ENCODE measurements at regions not wholly inside any gene's neighbourhood (a gene's known extent, or its start where the extent isn't known, plus 50 kb on each side); places are given as distances from the start of the nearest gene placed in this dataset.

GRCh38 chr11:80783561-80783960 lies 1342.7 kb upstream of the TENM4 start (continued):
- TF ChIP-seq ZNF274 (IDR thresholded peaks at IDR 0.05; ENCODE audit: insufficient read depth, insufficient read length), result no peak

GRCh38 chr11:80782135-80782885 lies 1341.5 kb upstream of the TENM4 start:
- BruUV-seq (replicated peaks), result no TSS peak
- ATAC-seq (no peak), DNase-seq (ENCODE audit: low read depth, low spot score) (no peak), FAIRE-seq (no peak)
- RAD21 ChIA-PET (ENCODE audit: unreplicated experiment), result no interaction called here
- H3K4me3 ChIP-seq, result no peak overlapping the region
- in situ Hi-C loops (cut with MboI), result no loop called here
- CTCF ChIA-PET, result interaction anchor here (1.2 kb wide), 1 partner anchor 49 kb away, joined by 3 read pairs; no protein-coding TSS in a partner anchor
- no peaks in the 10 kb centered on the region for H4K20me1 ChIP-seq (ENCODE audit: control insufficient read depth, insufficient read depth)
- H2AFZ ChIP-seq (ENCODE audit: control insufficient read depth, low read depth, low read length), result no peak overlapping the region
- POLR2A ChIA-PET, result interaction anchor here (0.5 kb wide), 1 partner anchor 26 kb away, joined by 3 read pairs; no protein-coding TSS in a partner anchor
- H3K9me3 ChIP-seq (replicated peaks; ENCODE audit: control insufficient read depth, insufficient read depth, low read length), result no peaks in the 10 kb centered on the region
- no peaks in the 10 kb centered on the region for H3K79me2 ChIP-seq (ENCODE audit: control insufficient read depth, insufficient read depth, low read length)
- no peak overlapping the region for H3K4me2 ChIP-seq (ENCODE audit: control insufficient read depth, insufficient read depth)
- no peak overlapping the region for H3K9ac ChIP-seq (ENCODE audit: control insufficient read depth, insufficient read depth, low read length)
- no peaks in the 10 kb centered on the region for H3K4me1 ChIP-seq (ENCODE audit: control insufficient read depth, insufficient read depth, low read length)
- SMC1A ChIA-PET (ENCODE audit: uncharacterized antibody, unreplicated experiment), result no interaction called here
- H3K36me3 ChIP-seq (ENCODE audit: control insufficient read depth in 2 of 2, insufficient read depth in 2 of 2, low read length in 1 of 2), result no peaks in the 10 kb centered on the region
- intact Hi-C loops (cut with micrococcal nuclease; ENCODE audit: unreplicated experiment), result no loop called here
- no peak overlapping the region for H3K27ac ChIP-seq (ENCODE audit: control insufficient read depth, insufficient read depth)
- H3K27me3 ChIP-seq (replicated peaks in 1 of 2; ENCODE audit: control insufficient read depth in 2 of 2, insufficient read depth in 2 of 2, low read length in 1 of 2), result no peaks in the 10 kb centered on the region
- WGBS (ENCODE audit: insufficient coverage, insufficient replicate concordance, low lambda C conversion rate, missing lambda C conversion rate), result 19% methylated on average over 4 of the region's 4 CpGs
- TF ChIP-seq NR2F1 (conservative IDR thresholded peaks at IDR 0.05) (no peak), ATF2 (IDR thresholded peaks at IDR 0.05; ENCODE audit: low read length) (no peak), BCLAF1 (IDR thresholded peaks at IDR 0.05) (no peak), CHD2 (IDR thresholded peaks at IDR 0.05; ENCODE audit: borderline replicate concordance, low read depth, low read length) (no peak), YY1 (IDR thresholded peaks at IDR 0.05; ENCODE audit: low read depth, low read length) (no peak), NKRF (conservative IDR thresholded peaks at IDR 0.05) (no peak), ZSCAN29 (IDR thresholded peaks at IDR 0.05) (no peak), ZNF622 (IDR thresholded peaks at IDR 0.05) (no peak), TBL1XR1 (IDR thresholded peaks at IDR 0.05; ENCODE audit: low read depth, low read length) (no peak), TAF1 (IDR thresholded peaks at IDR 0.05; ENCODE audit: borderline replicate concordance, low read depth, low read length) (no peak), RAD51 (IDR thresholded peaks at IDR 0.05) (no peak), ELK1 (IDR thresholded peaks at IDR 0.05; ENCODE audit: low read depth, low read length) (no peak), KDM1A (IDR thresholded peaks at IDR 0.05; ENCODE audit: borderline replicate concordance) (no peak), DPF2 (IDR thresholded peaks at IDR 0.05) (no peak)
